ENCODE measurements at regions not wholly inside any gene's neighbourhood (a gene's known extent, or its start where the extent isn't known, plus 50 kb on each side); places are given as distances from the start of the nearest gene placed in this dataset.

- TF ChIP-seq CTCF (conservative IDR thresholded peaks at IDR 0.05; ENCODE audit: low read length) (no peak), EZH2phosphoT487 (IDR thresholded peaks at IDR 0.05; ENCODE audit: borderline replicate concordance, low read depth, low read length) (no peak)
Measured at GRCh38 chr16:26756633-26757032, 310.1 kb upstream of the C16orf82 start.
